ENCODE measurements at regions not wholly inside any gene's neighbourhood (a gene's known extent, or its start where the extent isn't known, plus 50 kb on each side); places are given as distances from the start of the nearest gene placed in this dataset.

DNA sequence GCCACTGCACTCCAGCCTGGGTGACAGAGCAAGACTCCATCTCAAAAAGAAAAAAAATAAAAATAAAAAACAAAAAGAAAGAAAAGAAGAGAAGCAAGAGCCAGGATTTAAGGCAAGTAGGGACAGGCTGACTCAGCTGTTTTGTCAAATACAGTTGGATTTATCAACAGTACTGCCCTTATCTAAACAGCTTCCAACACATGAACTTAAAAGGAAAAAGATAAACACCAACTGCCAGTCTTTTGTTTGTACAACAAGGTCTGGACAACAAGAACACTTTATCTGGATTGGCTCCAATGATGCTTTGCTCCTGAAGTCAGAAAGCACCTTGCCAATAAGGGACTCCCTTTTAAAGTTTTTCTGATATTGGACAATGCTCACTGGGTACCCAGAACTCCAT, 886.0 kb downstream of the ADGRL2 start:
- no peak for TF ChIP-seq POLR2A (IDR thresholded peaks at IDR 0.05; ENCODE audit: low read depth, low read length)
- TF ChIP-seq TAF1 (IDR thresholded peaks at IDR 0.05; ENCODE audit: borderline replicate concordance, low read depth, low read length), result no peak
- no peak for TF ChIP-seq POLR2AphosphoS5 (IDR thresholded peaks at IDR 0.05; ENCODE audit: low read depth, low read length)
